HAP-1 (cell line): ENCODE measurements at regions not wholly inside any gene's neighbourhood (a gene's known extent, or its start where the extent isn't known, plus 50 kb on each side); places are given as distances from the start of the nearest gene placed in this dataset.
A peak's percentile ranks its signal among the peaks of the same experiment; 100 is the strongest.

Experiments
- DNase-seq, 2 experiments: peaks; one replicate each; pipeline ENCODE4 v3.0.0-alpha.2; 2016 to 2020; ENCODE audit warnings: low spot score in 2 of 2
- H3K27me3 ChIP-seq: fragments of 250-450 bp; sonication (Bioruptor Pico); 2 replicates; pipeline ENCODE4 v1.5.1; 2020; ENCODE audit warnings: low read depth, mild to moderate bottlenecking, moderate library complexity
- H3K36me3 ChIP-seq: fragments of 250-450 bp; sonication (Bioruptor Pico); replicated peaks from 2 replicates; pipeline ENCODE4 v1.5.1; 2020; ENCODE audit warnings: mild to moderate bottlenecking
- H3K4me1 ChIP-seq: fragments of 250-450 bp; sonication (Bioruptor Pico); 2 replicates; pipeline ENCODE4 v1.5.1; 2020; ENCODE audit warnings: mild to moderate bottlenecking
- H3K4me3 ChIP-seq: fragments of 250-450 bp; sonication (Bioruptor Pico); 2 replicates; pipeline ENCODE4 v1.5.1; 2020; ENCODE audit warnings: mild to moderate bottlenecking, moderate library complexity
- H3K9me3 ChIP-seq: fragments of 250-450 bp; sonication (Bioruptor Pico); 2 replicates; pipeline ENCODE4 v1.5.1; 2020; ENCODE audit warnings: mild to moderate bottlenecking, moderate library complexity
- in situ Hi-C: fragments of 300-500 bp; cut with MboI; formaldehyde crosslinking; loops from 3 replicates; pipeline ENCODE4 v1.14.3; 2020; ENCODE audit warnings: low sequenced_read_pairs, inconsistent platforms, mixed read lengths

GRCh38 chr20:11274141-11274594 is 600.4 kb upstream of the JAG1 start:
- Histone ChIP-seq H3K9me3 (no peaks in the 10 kb centered on the region), H3K36me3 (no peaks in the 10 kb centered on the region), H3K4me1 (peaks cover 3% of the 10 kb centered on the region; the same call in 1 of the 2 replicates), H3K4me3 (no peak overlapping the region), H3K27me3 (no peaks in the 10 kb centered on the region)
- peak; percentile 61 to 79 for DNase-seq
- in situ Hi-C loops = loop anchor here (10.0 kb wide), 1 partner anchor 271 kb away; no protein-coding TSS in a partner anchor

GRCh38 chr20:11275740-11276139 is 601.9 kb upstream of the JAG1 start:
- no peaks in the 10 kb centered on the region for H3K27me3 ChIP-seq
- in situ Hi-C loops = loop anchor here (10.0 kb wide), 1 partner anchor 269 kb away; no protein-coding TSS in a partner anchor

DNA sequence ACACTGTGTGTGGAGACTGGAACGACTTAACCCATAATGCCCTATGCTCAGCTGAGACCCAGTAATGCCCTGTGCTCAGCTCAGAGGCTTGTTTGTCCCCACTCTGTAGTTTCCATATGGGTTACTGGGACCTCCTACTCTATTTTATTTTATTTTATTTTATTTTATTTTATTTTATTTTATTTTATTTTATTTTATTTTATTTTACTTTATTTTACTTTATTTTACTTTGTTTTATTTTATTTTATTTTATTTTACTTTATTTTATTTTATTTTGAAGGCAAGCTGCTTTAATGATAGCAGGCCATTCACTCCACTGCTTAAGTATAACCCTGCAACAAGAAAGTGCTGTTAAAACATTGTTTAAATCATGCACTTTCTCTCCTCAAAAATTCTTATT is 603.4 kb upstream of the JAG1 start:
- in situ Hi-C loops = loop anchor here (10.0 kb wide), 1 partner anchor 268 kb away; no protein-coding TSS in a partner anchor
- H3K4me3 ChIP-seq = no peak overlapping the region
- no peaks in the 10 kb centered on the region for H3K9me3 ChIP-seq
- H3K36me3 ChIP-seq = no peaks in the 10 kb centered on the region
- no peaks in the 10 kb centered on the region for H3K27me3 ChIP-seq
- peaks cover 3% of the 10 kb centered on the region; the same call in 1 of the 2 replicates for H3K4me1 ChIP-seq
- DNase-seq = no peak

More at GRCh38 chr20:11275740-11276139, 601.9 kb upstream of the JAG1 start:
- H3K4me3 ChIP-seq = no peak overlapping the region
- peaks cover 3% of the 10 kb centered on the region; the same call in 1 of the 2 replicates for H3K4me1 ChIP-seq
- no peaks in the 10 kb centered on the region for H3K36me3 ChIP-seq
- DNase-seq = no peak
- H3K9me3 ChIP-seq = no peaks in the 10 kb centered on the region

DNA sequence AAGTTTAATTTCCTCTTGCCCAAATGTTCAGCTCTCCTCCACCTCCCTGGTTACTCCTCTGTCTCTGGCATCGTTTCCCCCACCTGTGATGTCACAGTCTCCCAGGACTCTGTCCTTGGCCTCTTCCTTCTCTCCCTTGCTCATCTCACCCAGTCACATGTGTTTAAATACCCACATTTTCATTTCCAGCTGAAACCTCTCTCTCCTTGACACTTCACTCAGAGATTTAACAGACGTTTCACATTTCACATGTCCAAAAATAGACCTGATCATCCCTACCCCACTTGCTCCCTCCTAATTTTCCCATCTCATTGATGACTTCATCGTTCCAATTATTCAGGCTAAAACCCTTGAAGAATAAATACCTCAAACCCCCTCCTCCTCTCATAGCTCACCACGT is 604.1 kb upstream of the JAG1 start:
- peaks cover 3% of the 10 kb centered on the region; the same call in 1 of the 2 replicates for H3K4me1 ChIP-seq
- H3K27me3 ChIP-seq = no peaks in the 10 kb centered on the region
- in situ Hi-C loops = loop anchor here (10.0 kb wide), 1 partner anchor 267 kb away; no protein-coding TSS in a partner anchor
- DNase-seq = no peak
- no peak overlapping the region for H3K4me3 ChIP-seq
- no peaks in the 10 kb centered on the region for H3K36me3 ChIP-seq
- no peaks in the 10 kb centered on the region for H3K9me3 ChIP-seq

DNA sequence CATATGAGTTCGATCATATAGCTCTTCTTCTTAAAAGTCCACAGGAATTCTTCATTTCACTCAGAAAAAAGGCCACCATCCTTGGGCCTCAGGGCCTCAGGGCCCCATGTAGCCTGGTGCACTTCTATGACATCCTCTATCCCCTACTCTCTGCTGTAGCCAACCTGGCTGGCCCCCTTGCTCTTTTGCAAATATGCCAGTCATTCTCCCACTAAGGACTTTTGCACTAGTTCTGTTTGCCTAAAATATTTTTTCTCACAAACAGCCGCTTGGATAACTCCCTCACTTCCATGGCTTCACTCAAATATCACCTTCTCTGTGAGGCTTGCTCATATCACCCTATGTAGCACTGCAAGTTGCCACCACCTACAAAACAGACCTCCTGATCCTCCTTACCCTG is 604.7 kb upstream of the JAG1 start:
- DNase-seq = no peak
- Histone ChIP-seq H3K27me3 (no peaks in the 10 kb centered on the region), H3K9me3 (no peaks in the 10 kb centered on the region), H3K36me3 (no peaks in the 10 kb centered on the region), H3K4me1 (peaks cover 3% of the 10 kb centered on the region; the same call in 1 of the 2 replicates), H3K4me3 (no peak overlapping the region)
- in situ Hi-C loops = loop anchor here (10.0 kb wide), 1 partner anchor 266 kb away; no protein-coding TSS in a partner anchor

DNA sequence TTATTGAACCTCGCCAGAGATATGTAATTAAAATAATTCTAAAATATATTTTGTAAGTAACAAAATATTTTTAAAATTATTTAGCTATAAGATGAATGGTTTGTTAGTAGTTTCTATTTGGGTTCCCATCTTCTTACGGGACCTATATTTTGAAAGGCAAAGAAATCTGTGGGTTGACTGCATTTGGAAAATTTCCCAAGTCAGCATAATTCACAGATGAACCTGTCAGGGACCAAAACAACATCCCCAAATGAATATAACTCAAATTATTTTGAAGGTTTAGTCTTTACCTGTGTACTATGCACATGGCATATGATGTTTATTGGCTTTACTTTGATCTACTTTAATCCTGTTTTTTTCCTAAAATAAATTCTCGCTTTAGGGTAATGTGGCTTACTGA is 607.4 kb upstream of the JAG1 start:
- H3K9me3 ChIP-seq = no peaks in the 10 kb centered on the region
- DNase-seq = no peak
- in situ Hi-C loops = no loop called here
- no peaks in the 10 kb centered on the region for H3K36me3 ChIP-seq
- no peaks in the 10 kb centered on the region for H3K4me1 ChIP-seq
- no peak overlapping the region for H3K4me3 ChIP-seq
- H3K27me3 ChIP-seq = no peaks in the 10 kb centered on the region

DNA sequence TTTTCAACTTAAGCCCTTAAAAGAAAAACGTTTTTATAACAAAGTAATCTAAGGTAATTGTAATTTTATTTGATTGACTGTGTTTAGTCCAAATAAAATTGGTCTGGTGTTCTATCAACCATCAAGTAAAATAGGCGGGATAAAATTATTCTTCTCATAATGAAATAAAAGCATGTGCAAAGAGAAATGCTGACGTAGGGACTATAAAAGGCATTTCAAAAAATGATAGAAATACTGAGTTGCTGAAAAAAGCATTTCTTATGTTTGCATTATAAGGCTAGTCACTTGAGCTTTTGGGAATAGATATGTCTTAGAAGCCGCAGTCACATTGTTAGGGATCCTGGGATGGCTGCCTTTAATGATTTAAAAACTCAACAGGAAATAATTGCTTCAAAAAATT is 608.0 kb upstream of the JAG1 start:
- DNase-seq = no peak

GRCh38 chr20:11287126-11287525 is 613.3 kb upstream of the JAG1 start:
- H3K36me3 ChIP-seq = no peaks in the 10 kb centered on the region
- H3K27me3 ChIP-seq = no peaks in the 10 kb centered on the region
- no peak for DNase-seq
- in situ Hi-C loops = no loop called here
- no peak overlapping the region for H3K4me3 ChIP-seq
- no peaks in the 10 kb centered on the region for H3K9me3 ChIP-seq
- H3K4me1 ChIP-seq = no peaks in the 10 kb centered on the region

More for the DNA sequence above, 608.0 kb upstream of the JAG1 start:
- no peaks in the 10 kb centered on the region for H3K4me1 ChIP-seq
- H3K36me3 ChIP-seq = no peaks in the 10 kb centered on the region
- H3K27me3 ChIP-seq = no peaks in the 10 kb centered on the region
- in situ Hi-C loops = no loop called here
- H3K9me3 ChIP-seq = no peaks in the 10 kb centered on the region
- no peak overlapping the region for H3K4me3 ChIP-seq

- Histone ChIP-seq H3K27me3 (no peaks in the 10 kb centered on the region), H3K4me3 (no peak overlapping the region), H3K9me3 (no peaks in the 10 kb centered on the region), H3K36me3 (no peaks in the 10 kb centered on the region), H3K4me1 (no peaks in the 10 kb centered on the region; the same call in 1 of the 2 replicates)
- in situ Hi-C loops = no loop called here
- no peak for DNase-seq
Measured at GRCh38 chr20:11296221-11296620, 621.5 kb upstream of the BTBD3 start.

DNA sequence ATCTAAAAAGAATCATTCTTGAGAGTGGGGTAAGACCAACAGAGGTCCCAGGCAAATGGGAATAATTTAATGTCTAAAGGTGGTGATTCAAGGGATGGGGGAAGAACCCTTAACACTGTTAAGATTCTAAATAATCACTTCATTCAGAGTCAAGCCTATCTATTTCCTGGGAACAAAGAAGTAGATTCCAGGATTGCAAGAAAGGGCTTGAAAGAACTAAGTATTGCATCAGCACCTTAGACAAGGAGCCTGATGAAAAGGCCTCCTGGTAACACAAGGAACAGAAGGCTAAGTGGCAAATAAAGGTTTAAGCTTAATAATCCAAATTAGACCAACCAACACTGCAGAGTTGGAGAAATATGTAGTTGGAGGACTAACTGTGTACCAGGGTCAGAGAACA is 620.7 kb upstream of the BTBD3 start:
- no peaks in the 10 kb centered on the region for H3K9me3 ChIP-seq
- no peak overlapping the region for H3K4me3 ChIP-seq
- H3K36me3 ChIP-seq = no peaks in the 10 kb centered on the region
- H3K4me1 ChIP-seq = no peaks in the 10 kb centered on the region; the same call in 1 of the 2 replicates
- no peaks in the 10 kb centered on the region for H3K27me3 ChIP-seq
- in situ Hi-C loops = no loop called here
- peak in 1 of 2 experiments; percentile 27 for DNase-seq

GRCh38 chr20:11301699-11302098 is 616.0 kb upstream of the BTBD3 start:
- Histone ChIP-seq H3K27me3 (no peaks in the 10 kb centered on the region), H3K4me3 (no peak overlapping the region), H3K4me1 (peaks cover 9% of the 10 kb centered on the region), H3K9me3 (0 out of 2 replicates have a peak, but pooled peaks cover 5% of the 10 kb centered on the region), H3K36me3 (no peaks in the 10 kb centered on the region)
- no peak for DNase-seq
- in situ Hi-C loops = no loop called here

DNA sequence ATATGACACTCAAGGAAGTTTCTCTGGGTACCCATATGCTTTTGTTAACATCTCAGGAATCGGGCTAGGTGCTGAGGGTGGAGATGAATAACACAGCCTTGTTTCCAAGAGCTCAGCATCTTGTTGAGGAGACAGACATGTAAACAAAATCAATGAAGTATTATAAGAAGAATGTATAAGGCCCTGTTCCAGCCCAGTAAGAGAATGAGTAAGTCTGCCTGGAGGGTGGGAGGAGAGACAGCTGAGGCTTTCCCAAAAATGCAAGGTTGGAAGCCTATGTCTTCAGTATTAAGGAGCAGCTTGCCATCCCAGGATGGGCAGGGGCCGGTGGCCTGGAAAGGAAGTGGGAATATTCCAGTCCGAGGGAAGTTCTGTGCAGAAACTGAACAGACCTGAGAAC is 615.3 kb upstream of the BTBD3 start:
- no peak overlapping the region for H3K4me3 ChIP-seq
- no peak for DNase-seq
- in situ Hi-C loops = no loop called here
- H3K4me1 ChIP-seq = peaks cover 9% of the 10 kb centered on the region
- no peaks in the 10 kb centered on the region for H3K27me3 ChIP-seq
- H3K36me3 ChIP-seq = no peaks in the 10 kb centered on the region
- 0 out of 2 replicates have a peak, but pooled peaks cover 5% of the 10 kb centered on the region for H3K9me3 ChIP-seq

DNA sequence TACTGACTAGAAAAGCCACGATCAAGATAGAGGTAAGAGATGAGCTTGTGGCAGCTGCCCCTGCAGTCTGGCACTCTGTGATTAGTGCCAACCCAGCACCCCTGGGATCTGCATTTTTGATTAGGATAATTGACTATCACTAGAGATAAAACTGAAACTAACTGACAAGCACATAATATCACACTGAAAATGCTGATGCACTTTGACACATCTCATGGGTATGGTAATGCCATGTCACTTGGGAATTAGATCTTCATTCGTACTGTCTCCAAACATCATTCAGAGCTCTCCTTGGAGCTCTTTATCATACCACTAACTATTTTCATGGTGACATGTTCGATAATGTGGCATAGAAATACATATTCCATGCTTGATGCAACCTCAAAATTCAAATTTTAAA is 612.9 kb upstream of the BTBD3 start:
- Histone ChIP-seq H3K36me3 (no peaks in the 10 kb centered on the region), H3K9me3 (0 out of 2 replicates have a peak, but pooled peaks cover 5% of the 10 kb centered on the region), H3K4me1 (peaks cover 9% of the 10 kb centered on the region), H3K27me3 (no peaks in the 10 kb centered on the region), H3K4me3 (no peak overlapping the region)
- DNase-seq = no peak
- in situ Hi-C loops = no loop called here

DNA sequence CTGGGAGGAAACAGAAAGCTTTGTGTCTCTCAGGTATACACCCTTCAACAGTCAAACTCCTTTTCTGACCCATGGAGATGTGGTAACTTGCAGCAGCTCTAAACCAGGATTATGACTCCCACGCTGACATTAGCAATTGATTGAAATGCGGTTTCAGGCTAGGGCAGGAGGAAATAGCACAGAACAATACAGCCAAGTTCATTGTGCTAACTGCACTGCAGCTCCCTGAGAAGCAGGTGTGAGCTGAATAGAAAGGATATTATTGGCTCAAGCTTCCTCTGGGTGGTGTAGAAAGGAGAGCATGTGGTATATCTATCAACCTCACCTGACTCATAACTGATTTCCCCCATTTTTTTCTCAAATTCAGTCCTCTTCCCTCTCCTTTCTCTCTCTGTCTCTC is 612.3 kb upstream of the BTBD3 start:
- in situ Hi-C loops = no loop called here
- peak; percentile 69 to 88 for DNase-seq
- 0 out of 2 replicates have a peak, but pooled peaks cover 5% of the 10 kb centered on the region for H3K9me3 ChIP-seq
- no peaks in the 10 kb centered on the region for H3K27me3 ChIP-seq
- H3K4me3 ChIP-seq = no peak overlapping the region
- no peaks in the 10 kb centered on the region for H3K36me3 ChIP-seq
- peaks cover 9% of the 10 kb centered on the region for H3K4me1 ChIP-seq
